HEK293T (cell line): ENCODE measurements at regions not wholly inside any gene's neighbourhood (a gene's known extent, or its start where the extent isn't known, plus 50 kb on each side); places are given as distances from the start of the nearest gene placed in this dataset.

Source experiments
- BHLHE40 ChIP-seq: fragments of 450-650 bp; IDR thresholded peaks from 2 replicates; pipeline ENCODE4 v1.6.1; 2016; ENCODE audit warnings: mild to moderate bottlenecking, moderate library complexity, borderline replicate concordance
- CTBP1 ChIP-seq: fragments of 450-650 bp; IDR thresholded peaks from 2 replicates; pipeline ENCODE4 v1.6.1; 2016; ENCODE audit warnings: borderline replicate concordance
- ELF4 ChIP-seq: fragments of 450-650 bp; IDR thresholded peaks from 2 replicates; pipeline ENCODE4 v1.6.1; 2017; ENCODE audit warnings: antibody characterized with exemption
- FOXA1 ChIP-seq: fragments of 450-650 bp; IDR thresholded peaks from 2 replicates; pipeline ENCODE4 v1.6.1; 2016; ENCODE audit warnings: mild to moderate bottlenecking
- HDGF ChIP-seq: fragments of 450-650 bp; IDR thresholded peaks from 2 replicates; pipeline ENCODE4 v1.6.1; 2017; ENCODE audit warnings: antibody characterized with exemption, borderline replicate concordance
- NFRKB ChIP-seq: fragments of 450-650 bp; IDR thresholded peaks from 2 replicates; pipeline ENCODE4 v1.6.1; 2016; ENCODE audit warnings: mild to moderate bottlenecking, moderate library complexity
- SP1 ChIP-seq: fragments of 450-650 bp; IDR thresholded peaks from 2 replicates; pipeline ENCODE4 v1.6.1; 2017
- TARDBP ChIP-seq: fragments of 450-650 bp; IDR thresholded peaks from 2 replicates; pipeline ENCODE4 v1.6.1; 2016
- TF ChIP-seq, protein P1 (sequence below): fragments of 450-650 bp; IDR thresholded peaks from 2 replicates; pipeline ENCODE4 v1.6.1; 2016

- TF ChIP-seq BHLHE40: no peak
- no peak for TF ChIP-seq TARDBP
- TF ChIP-seq CTBP1: no peak
- TF ChIP-seq NFRKB: no peak
- TF ChIP-seq SP1: no peak
- TF ChIP-seq ELF4: no peak
- no peak for TF ChIP-seq HDGF
- TF ChIP-seq, protein P1, sequence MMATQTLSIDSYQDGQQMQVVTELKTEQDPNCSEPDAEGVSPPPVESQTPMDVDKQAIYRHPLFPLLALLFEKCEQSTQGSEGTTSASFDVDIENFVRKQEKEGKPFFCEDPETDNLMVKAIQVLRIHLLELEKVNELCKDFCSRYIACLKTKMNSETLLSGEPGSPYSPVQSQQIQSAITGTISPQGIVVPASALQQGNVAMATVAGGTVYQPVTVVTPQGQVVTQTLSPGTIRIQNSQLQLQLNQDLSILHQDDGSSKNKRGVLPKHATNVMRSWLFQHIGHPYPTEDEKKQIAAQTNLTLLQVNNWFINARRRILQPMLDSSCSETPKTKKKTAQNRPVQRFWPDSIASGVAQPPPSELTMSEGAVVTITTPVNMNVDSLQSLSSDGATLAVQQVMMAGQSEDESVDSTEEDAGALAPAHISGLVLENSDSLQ: no peak
- TF ChIP-seq FOXA1: no peak
These were observed 522.9 kb upstream of the NR3C2 start for GRCh38 chr4:148965080-148965479.
